ENCODE measurements at regions not wholly inside any gene's neighbourhood (a gene's known extent, or its start where the extent isn't known, plus 50 kb on each side); places are given as distances from the start of the nearest gene placed in this dataset.

GRCh38 chr5:105380126-105380525 lies 1817.5 kb upstream of the NUDT12 start:
- TF ChIP-seq CTCF (conservative IDR thresholded peaks at IDR 0.05; ENCODE audit: low read depth, low read length), result no peak
- no peak for TF ChIP-seq POLR2A (IDR thresholded peaks at IDR 0.05; ENCODE audit: low read depth, low read length)

All from IMR-90 (cell line).